Nucleus accumbens (tissue), 56 donors: ENCODE measurements at regions not wholly inside any gene's neighbourhood (a gene's known extent, or its start where the extent isn't known, plus 50 kb on each side); places are given as distances from the start of the nearest gene placed in this dataset.

Source experiments
- DNase-seq, 56 donors: peaks; one replicate each; lab custom pipeline; 2025; lab: John Stamatoyannopoulos, UW

GRCh38 chr5:3345195-3345594 lies 250.4 kb upstream of the IRX1 start:
- no peak for DNase-seq

- no peak for DNase-seq
Measured at GRCh38 chr5:3344671-3345070, 251.0 kb upstream of the IRX1 start.

GRCh38 chr5:3343911-3344310 lies 251.7 kb upstream of the IRX1 start:
- DNase-seq, result no peak

- no peak for DNase-seq
Measured at GRCh38 chr5:3343211-3343610, 252.4 kb upstream of the IRX1 start.

- no peak for DNase-seq
Measured at GRCh38 chr5:3342271-3343100, 253.1 kb upstream of the IRX1 start.

- no peak for DNase-seq
Measured at GRCh38 chr5:3341446-3342240, 254.0 kb upstream of the IRX1 start.

- no peak for DNase-seq
Measured at GRCh38 chr5:3340471-3340870, 255.2 kb upstream of the IRX1 start.

GRCh38 chr5:3339798-3340115 lies 255.9 kb upstream of the IRX1 start:
- no peak for DNase-seq

GRCh38 chr5:3339092-3339797 lies 256.4 kb upstream of the IRX1 start:
- DNase-seq, result no peak

- DNase-seq, result no peak
Measured at GRCh38 chr5:3337812-3338541, 257.7 kb upstream of the IRX1 start.

- no peak for DNase-seq
Measured at GRCh38 chr5:3336666-3337065, 259.0 kb upstream of the IRX1 start.

GRCh38 chr5:3335301-3335700 lies 260.3 kb upstream of the IRX1 start:
- DNase-seq, result no peak

- no peak for DNase-seq
Measured at GRCh38 chr5:3333836-3334235, 261.8 kb upstream of the IRX1 start.

- DNase-seq, result no peak
Measured at GRCh38 chr5:3333105-3333504, 262.5 kb upstream of the IRX1 start.

- DNase-seq, result no peak
Measured at GRCh38 chr5:3331819-3332218, 263.8 kb upstream of the IRX1 start.

GRCh38 chr5:3330442-3330841 lies 265.2 kb upstream of the IRX1 start:
- no peak for DNase-seq

GRCh38 chr5:3329427-3329826 lies 266.2 kb upstream of the IRX1 start:
- no peak for DNase-seq

- no peak for DNase-seq
Measured at GRCh38 chr5:3326841-3327232, 268.8 kb upstream of the IRX1 start.

- DNase-seq, result no peak
Measured at GRCh38 chr5:3325972-3326840, 269.4 kb upstream of the IRX1 start.
